ENCODE measurements at regions not wholly inside any gene's neighbourhood (a gene's known extent, or its start where the extent isn't known, plus 50 kb on each side); places are given as distances from the start of the nearest gene placed in this dataset.

- TF ChIP-seq CTCF (conservative IDR thresholded peaks at IDR 0.05 in 1 of 2, IDR thresholded peaks at IDR 0.05 in 1 of 2; ENCODE audit: low read depth in 1 of 2, low read length in 2 of 2): no peak
- TF ChIP-seq EZH2 (IDR thresholded peaks at IDR 0.05; ENCODE audit: low read length, missing control alignments): no peak
These were observed 138.6 kb upstream of the UMPS start for GRCh38 chr3:124591699-124592098.

Data from fibroblast of lung (primary cell).